22Rv1 (cell line): ENCODE measurements at regions not wholly inside any gene's neighbourhood (a gene's known extent, or its start where the extent isn't known, plus 50 kb on each side); places are given as distances from the start of the nearest gene placed in this dataset.
"Not testable (repeated sequence)": the region's sequence is repeated elsewhere in the genome, so short reads cannot be mapped to it uniquely, and the experiment has no call there.

Source experiments
- H3K27ac ChIP-seq: fragments of 450-650 bp; 2 replicates; pipeline ENCODE4 v1.5.1; 2017
- ZFX ChIP-seq: fragments of 450-650 bp; IDR thresholded peaks from 2 replicates; pipeline ENCODE4 v1.6.1; 2017; ENCODE audit warnings: antibody characterized with exemption, borderline replicate concordance
- TF ChIP-seq, protein P1 (sequence below): fragments of 450-650 bp; IDR thresholded peaks from 2 replicates; pipeline ENCODE4 v1.5.1; 2017; ENCODE audit warnings: mild to moderate bottlenecking

DNA sequence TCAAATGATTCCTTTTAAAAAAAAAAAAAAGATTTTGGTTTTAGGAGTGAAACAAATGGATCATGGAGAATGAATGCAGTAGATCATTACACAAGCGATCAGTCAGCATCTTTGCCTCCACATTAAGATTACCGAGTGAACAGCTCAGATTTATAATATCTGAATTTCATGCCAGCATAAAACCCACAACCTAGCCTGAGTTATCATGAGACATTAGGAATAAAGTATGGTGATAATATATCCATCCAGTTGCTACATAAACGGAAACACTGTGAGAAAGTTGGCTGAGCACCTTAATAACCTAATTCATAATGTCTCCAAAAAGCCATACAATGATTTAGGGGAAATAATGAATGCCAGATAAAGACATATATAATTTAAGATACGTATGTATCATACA, 553.1 kb upstream of the TUSC1 start:
- no peak for TF ChIP-seq ZFX
- TF ChIP-seq, protein P1, sequence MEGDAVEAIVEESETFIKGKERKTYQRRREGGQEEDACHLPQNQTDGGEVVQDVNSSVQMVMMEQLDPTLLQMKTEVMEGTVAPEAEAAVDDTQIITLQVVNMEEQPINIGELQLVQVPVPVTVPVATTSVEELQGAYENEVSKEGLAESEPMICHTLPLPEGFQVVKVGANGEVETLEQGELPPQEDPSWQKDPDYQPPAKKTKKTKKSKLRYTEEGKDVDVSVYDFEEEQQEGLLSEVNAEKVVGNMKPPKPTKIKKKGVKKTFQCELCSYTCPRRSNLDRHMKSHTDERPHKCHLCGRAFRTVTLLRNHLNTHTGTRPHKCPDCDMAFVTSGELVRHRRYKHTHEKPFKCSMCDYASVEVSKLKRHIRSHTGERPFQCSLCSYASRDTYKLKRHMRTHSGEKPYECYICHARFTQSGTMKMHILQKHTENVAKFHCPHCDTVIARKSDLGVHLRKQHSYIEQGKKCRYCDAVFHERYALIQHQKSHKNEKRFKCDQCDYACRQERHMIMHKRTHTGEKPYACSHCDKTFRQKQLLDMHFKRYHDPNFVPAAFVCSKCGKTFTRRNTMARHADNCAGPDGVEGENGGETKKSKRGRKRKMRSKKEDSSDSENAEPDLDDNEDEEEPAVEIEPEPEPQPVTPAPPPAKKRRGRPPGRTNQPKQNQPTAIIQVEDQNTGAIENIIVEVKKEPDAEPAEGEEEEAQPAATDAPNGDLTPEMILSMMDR: no peak
- no peak overlapping the region for H3K27ac ChIP-seq

DNA sequence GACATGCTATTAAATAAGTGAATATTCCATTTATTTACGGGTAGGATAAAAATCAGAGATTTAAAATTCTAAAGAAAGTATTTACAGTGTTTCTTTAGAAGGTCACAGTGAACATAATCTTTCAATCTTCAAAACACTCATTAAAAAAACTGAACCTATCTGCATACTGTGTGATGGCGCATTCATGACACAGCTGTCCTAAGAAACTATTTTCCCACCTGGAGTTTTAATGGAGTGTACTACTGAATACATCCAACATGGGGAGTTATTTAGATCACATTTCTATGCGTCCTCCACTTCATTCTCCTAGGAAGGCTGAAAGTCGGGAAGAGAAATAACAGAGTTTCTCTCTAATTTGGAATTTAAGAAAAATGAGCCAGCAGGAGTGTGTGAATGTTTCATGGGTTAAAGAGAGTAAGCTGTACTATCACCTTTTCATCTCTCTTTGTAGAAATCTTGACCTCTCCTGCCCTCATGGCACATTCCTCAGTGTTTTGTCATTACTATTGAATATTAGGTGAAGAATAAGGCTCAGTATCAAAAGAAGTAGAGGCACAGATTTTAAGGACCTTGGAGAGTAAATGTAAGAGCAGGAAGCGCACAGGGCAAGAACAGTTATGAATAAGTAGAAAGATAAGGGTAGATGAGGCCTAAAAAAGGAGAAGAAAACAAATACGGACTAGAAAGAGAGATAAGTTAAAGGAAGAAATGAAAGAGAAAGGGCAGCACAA, 551.2 kb upstream of the TUSC1 start:
- H3K27ac ChIP-seq: no peak overlapping the region
- no peak for TF ChIP-seq ZFX
- TF ChIP-seq, protein P1: no peak

DNA sequence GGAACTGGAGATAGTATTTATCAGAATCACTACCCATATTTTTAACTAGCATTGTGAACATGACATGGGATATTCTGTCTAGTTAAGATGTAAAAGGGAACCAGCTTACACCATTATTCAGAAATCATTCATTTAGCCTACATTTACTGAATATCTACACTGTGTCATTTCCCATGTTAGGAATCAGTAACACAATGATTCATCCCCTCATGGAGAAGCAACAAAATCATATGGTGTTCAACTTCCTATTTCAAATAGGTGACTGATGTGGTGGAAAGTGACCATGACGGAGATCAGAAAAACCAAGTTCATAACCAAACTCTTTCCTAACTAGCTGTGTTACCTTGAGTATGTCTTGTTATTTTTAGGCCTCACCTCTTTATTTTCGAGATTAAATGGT, 550.0 kb upstream of the TUSC1 start:
- H3K27ac ChIP-seq: no peak overlapping the region
- TF ChIP-seq, protein P1: no peak
- no peak for TF ChIP-seq ZFX

DNA sequence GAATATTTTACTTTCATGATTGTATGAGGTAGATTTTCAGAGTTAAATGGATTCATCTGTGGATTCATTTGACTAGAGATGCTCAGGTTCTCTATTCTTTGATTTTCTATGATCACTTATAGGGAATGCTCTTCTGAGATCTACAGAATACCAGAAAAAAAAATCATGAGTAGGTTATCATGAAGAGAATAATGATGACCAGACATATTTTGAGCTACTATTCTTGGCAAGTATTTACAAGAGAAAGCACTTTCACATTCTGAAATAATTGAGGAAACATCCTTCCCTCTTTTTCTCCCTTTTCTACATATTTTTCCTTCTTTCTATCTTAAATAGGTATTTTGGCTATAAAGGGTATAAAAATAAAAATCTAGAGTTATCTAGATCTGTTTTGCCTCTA, 543.0 kb upstream of the TUSC1 start:
- TF ChIP-seq, protein P1: no peak

DNA sequence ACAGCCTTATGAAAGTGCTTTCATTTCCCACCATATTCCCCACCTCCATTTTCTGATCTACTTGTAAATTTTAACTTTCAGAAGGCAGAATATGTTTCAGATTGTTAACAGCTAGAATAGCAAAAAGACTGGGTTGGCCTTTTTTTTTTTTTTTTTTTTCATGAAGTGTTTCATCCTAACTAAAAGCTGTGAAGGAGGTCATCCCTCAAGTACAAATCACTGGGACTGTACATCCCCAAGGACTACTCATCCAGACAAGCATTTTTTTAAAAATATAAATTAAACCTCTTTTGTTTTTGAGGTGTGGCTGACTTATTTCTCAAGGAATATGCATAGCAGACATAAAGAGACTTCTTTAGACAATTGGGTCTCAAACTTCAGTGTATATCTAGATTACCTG, 542.1 kb upstream of the TUSC1 start:
- H3K27ac ChIP-seq: no peak overlapping the region

More for the DNA sequence above, 543.0 kb upstream of the TUSC1 start:
- no peak overlapping the region for H3K27ac ChIP-seq

DNA sequence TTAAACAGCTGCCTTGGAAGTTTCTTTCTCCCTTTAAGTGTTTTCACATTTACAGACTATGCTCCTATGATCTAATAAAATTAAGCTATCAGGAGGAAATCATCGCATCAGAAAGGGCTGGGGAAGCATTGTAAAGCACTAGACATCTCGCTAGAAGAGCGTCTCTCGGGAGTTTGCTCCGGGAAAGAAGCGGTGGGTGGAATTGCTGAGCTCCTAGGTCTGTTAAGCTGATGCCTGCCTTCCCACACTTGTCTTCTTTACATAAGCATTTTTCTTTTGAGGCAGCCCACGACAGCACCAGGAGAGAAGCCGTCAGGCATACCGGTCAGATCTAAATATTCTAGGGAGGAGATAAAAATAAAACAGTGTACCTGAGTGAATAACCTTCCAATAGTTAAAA, 541.7 kb upstream of the TUSC1 start:
- no peak overlapping the region for H3K27ac ChIP-seq
- TF ChIP-seq ZFX: no peak
- TF ChIP-seq, protein P1: no peak

More for the DNA sequence above, 542.1 kb upstream of the TUSC1 start:
- no peak for TF ChIP-seq ZFX
- TF ChIP-seq, protein P1: no peak

DNA sequence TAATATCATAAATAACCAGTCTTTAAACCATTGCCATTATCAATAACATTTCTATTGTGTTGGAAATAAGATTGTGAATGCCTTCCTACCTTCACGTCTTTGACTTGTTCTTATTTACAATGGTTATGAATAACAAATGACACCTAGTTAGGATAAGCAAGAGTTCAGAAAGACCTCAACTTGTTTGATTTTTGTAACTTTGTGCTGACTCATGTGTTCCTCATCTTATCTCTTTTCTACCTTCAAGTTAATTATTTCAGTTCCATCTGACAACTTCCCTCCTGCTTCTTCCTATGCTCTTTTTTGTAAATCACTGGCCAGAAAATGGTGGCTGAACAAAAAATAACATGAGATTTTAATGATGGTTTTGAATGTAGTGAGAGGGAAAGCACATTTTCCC, 538.5 kb upstream of the TUSC1 start:
- TF ChIP-seq, protein P1: no peak
- no peak overlapping the region for H3K27ac ChIP-seq

DNA sequence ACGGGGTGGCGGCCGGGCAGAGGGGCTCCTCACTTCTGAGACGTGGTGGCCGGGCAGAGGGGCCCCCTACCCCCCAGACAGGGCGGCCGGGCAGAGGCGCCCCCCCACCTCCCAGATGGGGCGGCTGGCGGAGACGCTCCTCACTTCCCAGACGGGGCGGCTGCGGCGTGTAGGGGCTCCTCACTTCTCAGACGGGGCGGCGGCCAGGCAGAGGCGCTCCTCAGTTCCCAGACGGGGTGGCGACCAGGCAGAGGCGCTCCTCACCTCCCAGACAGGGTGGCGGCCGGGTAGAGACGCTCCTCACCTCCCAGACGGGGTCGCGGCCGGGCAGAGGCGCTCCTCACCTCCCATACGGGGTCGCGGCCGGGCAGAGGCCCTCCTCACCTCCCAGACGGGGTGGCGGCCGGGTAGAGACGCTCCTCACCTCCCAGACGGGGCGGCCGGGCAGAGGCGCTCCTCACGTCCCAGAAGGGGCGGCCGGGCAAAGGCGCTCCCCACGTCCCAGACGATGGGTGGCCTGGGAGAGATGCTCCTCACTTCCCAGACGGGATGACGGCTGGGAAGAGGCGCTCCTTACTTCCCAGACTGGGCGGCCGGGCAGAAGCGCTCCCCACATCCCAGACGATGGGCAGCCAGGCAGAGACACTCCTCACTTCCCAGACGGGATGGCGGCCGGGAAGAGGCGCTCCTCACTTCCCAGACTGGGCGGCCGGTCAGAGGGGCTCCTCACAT, 536.6 kb upstream of the TUSC1 start:
- H3K27ac ChIP-seq: not testable (repeated sequence)
